GM18519 (cell line): ENCODE measurements at regions not wholly inside any gene's neighbourhood (a gene's known extent, or its start where the extent isn't known, plus 50 kb on each side); places are given as distances from the start of the nearest gene placed in this dataset.
"Not testable (repeated sequence)": the region's sequence is repeated elsewhere in the genome, so short reads cannot be mapped to it uniquely, and the experiment has no call there.

Experiments
- ATAC-seq: cut with Tn5 transposase; IDR thresholded peaks from one replicate; pipeline ENCODE4 v1.9.1; 2021; ENCODE audit warnings: mild to moderate bottlenecking, moderate library complexity; ENCODE audit not compliant: unreplicated experiment, low FRiP score

GRCh38 chr4:115548123-115548522, 434.7 kb upstream of the NDST4 start:
- no peak for ATAC-seq

DNA sequence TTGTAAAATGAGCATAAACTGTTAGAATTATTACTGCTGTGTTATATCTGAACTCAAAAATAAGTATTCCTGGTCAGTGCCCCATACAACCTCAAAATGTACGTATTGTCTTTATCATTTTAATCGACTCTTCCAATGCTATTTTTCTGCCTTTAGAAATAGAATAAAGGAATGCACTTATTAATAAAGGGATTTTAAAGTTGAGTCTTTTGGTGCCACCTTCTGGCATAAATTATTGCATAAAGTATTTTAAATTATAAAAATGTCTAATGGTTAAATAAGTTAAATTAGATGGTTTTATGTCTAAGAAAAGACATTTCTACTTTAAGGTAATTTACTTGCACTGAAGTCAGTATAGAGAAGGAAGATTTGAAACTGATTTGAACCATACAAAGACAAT, 424.0 kb upstream of the NDST4 start:
- ATAC-seq = no peak

- no peak for ATAC-seq
These were observed 415.7 kb upstream of the NDST4 start for GRCh38 chr4:115529126-115529525.

- not testable (repeated sequence) for ATAC-seq
These were observed 406.1 kb upstream of the NDST4 start for GRCh38 chr4:115519476-115519875.

GRCh38 chr4:115515772-115516171, 402.4 kb upstream of the NDST4 start:
- peak; percentile 94 for ATAC-seq

- ATAC-seq = peak; percentile 1
These were observed 401.9 kb upstream of the NDST4 start for GRCh38 chr4:115515366-115515765.

- no peak for ATAC-seq
These were observed 401.3 kb upstream of the NDST4 start for GRCh38 chr4:115514675-115515074.

DNA sequence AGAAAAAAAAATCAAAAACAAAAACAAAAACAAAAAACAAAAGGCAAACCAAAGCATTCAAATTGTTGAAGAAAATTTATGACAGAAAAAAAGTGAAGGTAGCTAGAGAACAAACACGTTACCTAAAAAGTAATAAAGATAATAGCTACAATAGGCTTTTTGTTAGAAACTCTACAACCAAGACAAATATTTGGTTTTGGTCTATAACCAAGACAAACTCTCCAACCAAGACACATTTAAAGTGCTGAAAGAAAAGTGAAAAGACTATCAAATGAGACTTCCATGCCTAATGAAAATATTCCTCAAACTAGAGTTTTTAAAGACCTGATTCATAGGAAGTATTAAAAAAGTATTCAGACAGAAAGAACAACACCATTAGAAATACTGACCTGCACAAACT, 391.9 kb upstream of the NDST4 start:
- ATAC-seq = no peak

- no peak for ATAC-seq
These were observed 388.2 kb upstream of the NDST4 start for GRCh38 chr4:115501656-115502055.

- ATAC-seq = not testable (repeated sequence)
These were observed 380.4 kb upstream of the NDST4 start for GRCh38 chr4:115493770-115494169.

GRCh38 chr4:115491686-115492085, 378.3 kb upstream of the NDST4 start:
- no peak for ATAC-seq

DNA sequence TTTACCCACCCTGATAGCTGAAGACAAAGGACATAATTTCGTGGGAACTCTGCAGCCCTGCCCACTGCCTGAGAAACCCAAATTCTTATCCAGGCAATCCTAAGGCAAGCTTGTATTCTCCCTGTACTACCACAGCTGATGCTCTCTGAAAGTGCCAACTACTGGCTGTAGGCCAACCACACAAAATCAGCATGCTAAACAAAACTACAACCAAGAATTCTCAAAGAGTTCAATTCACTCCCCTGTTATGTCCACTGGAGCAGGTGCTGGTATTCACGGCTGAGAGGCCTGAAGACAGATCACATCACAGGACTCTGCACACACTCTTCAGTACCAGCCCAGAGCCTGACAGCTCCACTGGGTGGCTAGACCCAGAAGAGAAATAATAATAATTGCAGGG, 375.9 kb upstream of the NDST4 start:
- no peak for ATAC-seq

- no peak for ATAC-seq
These were observed 372.0 kb upstream of the NDST4 start for GRCh38 chr4:115485402-115485801.

- ATAC-seq = no peak
These were observed 371.1 kb upstream of the NDST4 start for GRCh38 chr4:115484479-115484878.

GRCh38 chr4:115470763-115471162, 357.3 kb upstream of the NDST4 start:
- ATAC-seq = no peak

DNA sequence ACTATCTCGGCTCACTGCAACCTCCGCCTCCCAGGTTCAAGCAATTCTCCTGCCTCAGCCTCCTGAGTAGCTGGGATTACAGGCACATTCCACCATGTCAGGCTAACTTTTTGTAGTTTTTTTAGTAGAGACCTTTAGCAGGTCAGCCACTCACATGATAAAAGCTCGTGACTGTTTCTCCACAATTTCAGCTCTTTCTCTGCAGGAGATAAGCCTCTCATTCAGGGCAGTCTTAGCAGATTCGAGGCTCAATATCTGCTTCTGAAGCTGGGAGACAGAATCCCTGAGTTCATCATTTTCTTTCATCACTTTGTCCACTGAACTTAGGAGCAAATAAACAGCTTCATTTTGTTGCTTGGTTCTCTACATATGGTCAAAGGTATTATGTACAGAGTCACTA, 345.9 kb upstream of the NDST4 start:
- not testable (repeated sequence) for ATAC-seq

- no peak for ATAC-seq
These were observed 342.8 kb upstream of the NDST4 start for GRCh38 chr4:115456231-115456630.

GRCh38 chr4:115454228-115454627, 340.8 kb upstream of the NDST4 start:
- no peak for ATAC-seq

GRCh38 chr4:115453416-115453815, 340.0 kb upstream of the NDST4 start:
- no peak for ATAC-seq

DNA sequence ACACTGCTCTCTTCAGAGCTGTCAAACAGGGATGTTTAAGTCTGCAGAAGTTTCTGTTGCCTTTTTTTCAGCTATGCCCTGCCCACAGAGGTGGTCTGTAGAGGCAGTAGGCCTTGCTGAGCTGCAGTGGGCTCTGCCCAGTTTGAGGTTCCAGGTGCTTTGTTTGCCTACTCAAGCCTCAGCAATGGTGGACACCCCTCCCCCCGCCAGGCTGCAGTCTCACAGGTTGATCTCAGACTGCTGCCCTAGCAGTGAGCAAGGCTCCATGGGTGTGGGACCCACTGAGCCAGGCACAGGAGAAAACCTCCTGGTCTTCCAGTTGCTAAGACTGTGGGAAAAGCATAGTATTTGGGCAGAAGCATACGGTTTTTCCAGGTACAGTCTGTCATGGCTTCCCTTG, 338.8 kb upstream of the NDST4 start:
- ATAC-seq = not testable (repeated sequence)

DNA sequence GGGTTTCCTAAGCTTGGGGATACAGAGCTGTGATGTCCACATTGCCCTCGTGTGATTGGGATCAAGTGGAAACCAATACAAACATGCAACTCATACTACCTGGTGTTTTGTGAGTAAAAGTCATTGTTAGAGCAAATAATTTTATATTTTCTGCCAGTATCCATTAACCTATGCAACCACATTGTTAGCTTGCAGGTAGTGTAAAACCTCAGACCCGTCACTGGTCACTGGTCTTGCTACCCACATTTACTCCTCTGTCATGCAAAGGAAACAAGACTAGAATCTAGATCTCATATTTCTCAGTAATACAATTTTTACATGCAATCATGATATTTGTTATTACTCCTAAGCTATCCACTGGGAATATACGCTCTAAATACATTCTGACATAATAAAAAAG, 324.3 kb upstream of the NDST4 start:
- ATAC-seq = no peak

DNA sequence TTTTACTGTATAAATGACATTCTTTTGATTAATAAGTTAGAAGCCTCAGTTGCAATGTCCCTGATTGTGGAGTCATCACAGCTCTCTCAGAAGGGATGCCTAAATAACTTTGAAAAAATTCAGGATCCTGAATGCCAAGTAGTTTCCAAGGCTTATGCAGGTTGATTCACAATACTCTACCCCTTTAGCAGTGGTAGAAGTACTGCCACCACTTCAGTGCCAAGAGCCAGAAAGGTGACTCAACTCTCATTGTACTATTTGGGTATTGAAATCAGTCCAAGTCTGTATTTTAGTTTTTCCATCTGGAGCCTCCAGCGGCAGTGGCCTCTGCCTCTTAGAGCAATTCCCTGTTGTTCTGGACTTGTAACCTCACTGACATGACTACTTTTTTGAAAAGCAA, 320.1 kb upstream of the NDST4 start:
- no peak for ATAC-seq

GRCh38 chr4:115430024-115430423, 316.6 kb upstream of the NDST4 start:
- ATAC-seq = no peak
